Heart left ventricle (tissue), 16 donors: ENCODE measurements at regions not wholly inside any gene's neighbourhood (a gene's known extent, or its start where the extent isn't known, plus 50 kb on each side); places are given as distances from the start of the nearest gene placed in this dataset.

Source experiments
- ATAC-seq, 4 donors: fragments of 200-7000 bp; cut with Tn5 transposase; one replicate each; pipeline ENCODE4 v1.9.1; 2020 to 2022; ENCODE audit warnings: moderate library complexity in 4 of 4, mild to moderate bottlenecking in 3 of 4, moderate number of reproducible peaks in 1 of 4
- DNase-seq, 5 donors: peaks; one replicate each; pipeline ENCODE4 v3.0.0-alpha.2; 2020
- H3K27ac ChIP-seq, 12 donors: fragments of 200-600 bp; sonication (generic) in 4 of 12; one replicate each; pipeline versions ENCODE4 v1.5.0 to v1.8.0; 2016 to 2022; ENCODE audit warnings: mild to moderate bottlenecking in 2 of 12
- H3K27me3 ChIP-seq, 9 donors: fragments of 200-600 bp; sonication (generic) in 2 of 9; one replicate each; pipeline versions ENCODE4 v1.5.1 to v1.8.0; 2016 to 2022; ENCODE audit warnings: mild to moderate bottlenecking in 3 of 9
- H3K36me3 ChIP-seq, 9 donors: fragments of 200-600 bp; sonication (generic) in 2 of 9; one replicate each; pipeline versions ENCODE4 v1.5.0 to v1.8.0; 2018 to 2022; ENCODE audit warnings: mild to moderate bottlenecking in 2 of 9
- H3K4me1 ChIP-seq, 12 donors: fragments of 200-600 bp; sonication (generic) in 4 of 12; one replicate each; pipeline versions ENCODE4 v1.5.0 to v1.8.0; 2016 to 2022; ENCODE audit warnings: mild to moderate bottlenecking in 3 of 12
- H3K4me3 ChIP-seq, 12 donors: fragments of 200-600 bp; sonication (generic) in 4 of 12; one replicate each; pipeline versions ENCODE4 v1.5.0 to v1.8.0; 2017 to 2022; ENCODE audit warnings: mild to moderate bottlenecking in 9 of 12, moderate library complexity in 4 of 12
- H3K9me3 ChIP-seq, 12 donors: fragments of 200-600 bp; sonication (generic) in 4 of 12; one replicate each; pipeline versions ENCODE4 v1.5.0 to v1.8.0; 2016 to 2022; ENCODE audit warnings: mild to moderate bottlenecking in 1 of 12
- CTCF ChIP-seq, 12 donors: fragments of 200-600 bp; sonication (generic) in 4 of 12; IDR thresholded peaks; one replicate each; pipeline versions ENCODE4 v1.5.0 to v1.8.0; 2018 to 2022; ENCODE audit warnings: antibody characterized with exemption in 12 of 12, mild to moderate bottlenecking in 5 of 12
- POLR2A ChIP-seq, 2 donors: fragments of 450-650 bp; IDR thresholded peaks; one replicate each; pipeline ENCODE4 v1.6.1; 2017; ENCODE audit warnings: antibody characterized with exemption in 2 of 2, mild to moderate bottlenecking in 2 of 2, moderate library complexity in 2 of 2
- WGBS, 4 donors: extraction: QIAGEN DNeasy Blood & Tissue Kit in 2 of 4; methylation state at CpG; one replicate each; pipeline versions ENCODE4 v1.1.5 to v1.1.7; 2013 to 2018; 5-methylcytosine and 5-hydroxymethylcytosine counted together
- intact Hi-C, 10 donors: fragments of 100-400 bp; cut with DNase I; formaldehyde crosslinking; loops; one replicate each; pipeline versions ENCODE4 v1.11.1 to v1.14.2; 2022
- donor health status: ischemic (EF 13 %, LVEDD 7.1; RV severe dilation, severe dysfunction).
- donor health status: healthy with polysubstance abuse.
- donor health status: DM: no; HTN: yes; CAD: no.
- donor health status: DM: no; HTN: no; CAD: no.
- donor health status: ischemic (EF 25% LVEDD 6.9; RV normal size, moderate dysfunction).
- donor health status: ischemic (EF 25% LVEDD 5.7; RV mildly dilated, moderate dysfunction).
- donor health status: healthy.
- donor health status: DM: yes; HTN: yes; CAD: no.
- donor health status: ischemic (EF 35%, LVEDD 5.7; RV mildly dilated, moderate dysfunction).
- donor health status: nonischemic (EF 11% LVEDD 7.7; RV severe dilation, severe dysfunction).
- donor health status: DM: yes; HTN: yes; CAD: no.
- donor health status: PGD.
- donor health status: ischemic (EF 29% LVEDD 5.4; RV normal size, mild dysfunction).
- donor health status: nonischemic (EF 23%, LVEDD 6.1; RV moderate dilation, normal function).

- Histone ChIP-seq H3K4me3 (no peak overlapping the region), H3K36me3 (no peaks in the 10 kb centered on the region), H3K9me3 (no peaks in the 10 kb centered on the region), H3K4me1 (peaks cover 0 to 8% (median 1%) of the 10 kb centered on the region in 12 donors), H3K27ac (no peak overlapping the region), H3K27me3 (no peaks in the 10 kb centered on the region)
- intact Hi-C loops = no loop called here
- DNase-seq (no peak), ATAC-seq (no peak)
- WGBS, 4 donors = 69 to 88% (median 78%) methylated on average over 1 of the region's 1 CpG
- no peak for TF ChIP-seq POLR2A (IDR thresholded peaks at IDR 0.05)
- no peak for TF ChIP-seq CTCF (IDR thresholded peaks at IDR 0.05)
Measured at GRCh38 chr3:159626598-159626997, 362.0 kb upstream of the IL12A start.

GRCh38 chr3:159627229-159627628 lies 361.4 kb upstream of the IL12A start:
- Histone ChIP-seq H3K4me3 (no peak overlapping the region), H3K36me3 (no peaks in the 10 kb centered on the region), H3K27ac (no peak overlapping the region), H3K4me1 (peaks cover 0 to 5% (median 0%) of the 10 kb centered on the region in 12 donors), H3K9me3 (no peaks in the 10 kb centered on the region), H3K27me3 (no peaks in the 10 kb centered on the region)
- 90 to 98% (median 95%) methylated on average over 2 of the region's 2 CpGs for WGBS, 4 donors
- TF ChIP-seq POLR2A (IDR thresholded peaks at IDR 0.05) (no peak), CTCF (IDR thresholded peaks at IDR 0.05) (no peak)
- ATAC-seq = no peak
- intact Hi-C loops = no loop called here
- DNase-seq = no peak

GRCh38 chr3:159627634-159628033 lies 361.0 kb upstream of the IL12A start:
- DNase-seq = no peak
- no peak for ATAC-seq
- peaks cover 0 to 5% (median 0%) of the 10 kb centered on the region in 12 donors for H3K4me1 ChIP-seq
- H3K27ac ChIP-seq = no peak overlapping the region
- intact Hi-C loops = no loop called here
- 58 to 64% (median 63%) methylated on average over 4 of the region's 4 CpGs for WGBS, 4 donors
- H3K27me3 ChIP-seq = no peaks in the 10 kb centered on the region
- H3K36me3 ChIP-seq = no peaks in the 10 kb centered on the region
- H3K9me3 ChIP-seq = no peaks in the 10 kb centered on the region
- TF ChIP-seq POLR2A (IDR thresholded peaks at IDR 0.05) (no peak), CTCF (IDR thresholded peaks at IDR 0.05) (no peak)
- no peak overlapping the region for H3K4me3 ChIP-seq

- no peaks in the 10 kb centered on the region for H3K9me3 ChIP-seq
- H3K36me3 ChIP-seq = no peaks in the 10 kb centered on the region
- DNase-seq (no peak), ATAC-seq (no peak)
- 53 to 95% (median 93%) methylated on average over 1 of the region's 1 CpG for WGBS, 4 donors
- H3K4me3 ChIP-seq = no peak overlapping the region
- intact Hi-C loops = no loop called here
- H3K27ac ChIP-seq = no peak overlapping the region
- no peaks in the 10 kb centered on the region for H3K27me3 ChIP-seq
- H3K4me1 ChIP-seq = peaks cover 0 to 5% (median 0%) of the 10 kb centered on the region in 12 donors
- TF ChIP-seq CTCF (IDR thresholded peaks at IDR 0.05) (no peak), POLR2A (IDR thresholded peaks at IDR 0.05) (no peak)
Measured at GRCh38 chr3:159629329-159630084, 359.1 kb upstream of the IL12A start.
